ENCODE measurements at regions not wholly inside any gene's neighbourhood (a gene's known extent, or its start where the extent isn't known, plus 50 kb on each side); places are given as distances from the start of the nearest gene placed in this dataset.

- TF ChIP-seq POLR2A (IDR thresholded peaks at IDR 0.05; ENCODE audit: control extremely low read depth in 1 of 2, low read depth in 2 of 2, low read length in 2 of 2) (no peak), CTCF (IDR thresholded peaks at IDR 0.05; ENCODE audit: control extremely low read depth in 1 of 3, insufficient read depth in 1 of 3, low read depth in 1 of 3, low read length in 3 of 3) (no peak), EP300 (IDR thresholded peaks at IDR 0.05; ENCODE audit: borderline replicate concordance in 1 of 2, low read depth in 2 of 2, low read length in 2 of 2) (no peak), POLR2AphosphoS5 (IDR thresholded peaks at IDR 0.05; ENCODE audit: low read depth, low read length) (no peak), USF2 (IDR thresholded peaks at IDR 0.05; ENCODE audit: low read length) (no peak), PHF8 (conservative IDR thresholded peaks at IDR 0.05; ENCODE audit: low read depth, low read length) (no peak)
Measured at GRCh38 chr7:115844857-115845256, 185.7 kb downstream of the TFEC start.
